HepG2 (cell line): ENCODE measurements at regions not wholly inside any gene's neighbourhood (a gene's known extent, or its start where the extent isn't known, plus 50 kb on each side); places are given as distances from the start of the nearest gene placed in this dataset.
"Not testable (repeated sequence)": the region's sequence is repeated elsewhere in the genome, so short reads cannot be mapped to it uniquely, and the experiment has no call there.

Experiments
- ATAC-seq: fragments of 200-7000 bp; cut with Tn5 transposase; 3 replicates; pipeline ENCODE4 v1.9.1; 2020; ENCODE audit warnings: mild to moderate bottlenecking, moderate library complexity
- BruUV-seq: library from RNA; stranded (reverse); fragments of 400-500 nt; replicated peaks from 2 replicates; lab custom pipeline; 2021; lab: Mats Ljungman, UMichigan
- CTCF ChIA-PET: fragments of 300-600 bp; formaldehyde crosslinking; extraction: SDS; loops from one replicate; lab custom pipeline; 2021; ENCODE audit warnings: low total read pairs, inconsistent platforms, low intra/inter-chr PET ratio; lab: Yijun Ruan, JAX
- POLR2A ChIA-PET: fragments of 350-600 bp; sonication (Branson Sonifier 250); formaldehyde crosslinking; loops from one replicate; lab custom pipeline; 2020; ENCODE audit warnings: antibody characterized with exemption, inconsistent platforms; lab: Yijun Ruan, JAX
- DNase-seq: peaks from one replicate; pipeline ENCODE4 v3.0.0-alpha.2; 2015; ENCODE audit warnings: low spot score
- FAIRE-seq: peaks from 3 replicates; lab custom pipeline; 2011; peaks lifted over from hg19 to GRCh38; lab: Jason Lieb, UNC
- H2AFZ ChIP-seq: one replicate; pipeline ENCODE4 v1.6.1; 2011; ENCODE audit warnings: low read length, inconsistent platforms
- H3K27ac ChIP-seq: fragments of 300-600 bp; 3 replicates; pipeline ENCODE4 v1.8.0; 2011; ENCODE audit warnings: mixed run types, mild to moderate bottlenecking, mixed read lengths, low read length, inconsistent platforms; ENCODE audit not compliant: insufficient read depth; ENCODE audit errors: extremely low read length
- H3K27me3 ChIP-seq, 2 experiments: fragments of 200-600 bp in 1 of 2; 2 replicates in 1 of 2; 3 replicates in 1 of 2; pipeline versions ENCODE4 v1.6.0 to v1.8.0; 2011; ENCODE audit warnings: low read length in 2 of 2, mild to moderate bottlenecking in 2 of 2, moderate library complexity in 2 of 2, inconsistent platforms in 1 of 2; ENCODE audit not compliant: insufficient read depth in 2 of 2, control insufficient read depth in 1 of 2
- H3K36me3 ChIP-seq, 2 experiments: fragments of 200-600 bp in 1 of 2; replicated peaks in 1 of 2; 2 replicates in 1 of 2; 3 replicates in 1 of 2; pipeline versions ENCODE4 v1.5.1 to v1.8.0; 2011; ENCODE audit warnings: low read length in 2 of 2, inconsistent platforms in 1 of 2; ENCODE audit not compliant: insufficient read depth in 2 of 2, control insufficient read depth in 1 of 2
- H3K4me1 ChIP-seq: 2 replicates; pipeline ENCODE4 v1.5.1; 2012; ENCODE audit warnings: low read length, inconsistent platforms; ENCODE audit not compliant: insufficient read depth
- H3K4me2 ChIP-seq: 2 replicates; pipeline ENCODE4 v1.6.0; 2011; ENCODE audit warnings: low read depth, low read length, inconsistent platforms
- H3K4me3 ChIP-seq, 3 experiments: fragments of 200-600 bp in 1 of 3; sonication (generic), shearing (Covaris generic) in 1 of 3; replicated peaks in 1 of 3; 2 replicates each; pipeline ENCODE4 v1.5.1; 2011 to 2016; ENCODE audit warnings: low read length in 3 of 3, inconsistent platforms in 2 of 3, low read depth in 2 of 3, mild to moderate bottlenecking in 2 of 3, control low read depth in 1 of 3, mixed read lengths in 1 of 3; ENCODE audit not compliant: insufficient read depth in 1 of 3
- H3K79me2 ChIP-seq: one replicate; pipeline ENCODE4 v1.6.1; 2011; ENCODE audit warnings: low read length, inconsistent platforms; ENCODE audit not compliant: insufficient read depth
- H3K9ac ChIP-seq: 2 replicates; pipeline ENCODE4 v1.6.0; 2011; ENCODE audit warnings: mild to moderate bottlenecking, low read depth, low read length, inconsistent platforms; ENCODE audit not compliant: insufficient read depth
- H3K9me3 ChIP-seq: 2 replicates; pipeline ENCODE4 v1.5.1; 2012; ENCODE audit warnings: mild to moderate bottlenecking, low read length
- H4K20me1 ChIP-seq: 2 replicates; pipeline ENCODE4 v1.6.0; 2011; ENCODE audit warnings: inconsistent platforms, mild to moderate bottlenecking, low read length, moderate library complexity; ENCODE audit not compliant: insufficient read depth
- WGBS: methylation state at CpG from one replicate; pipeline ENCODE4 v1.1.6; 2017; ENCODE audit warnings: low lambda C conversion rate; 5-methylcytosine and 5-hydroxymethylcytosine counted together
- in situ Hi-C: cut with HindIII; loops from 2 replicates; pipeline ENCODE4 v1.10.0; 2017; ENCODE audit warnings: low pct_unique_long_range_greater_than_20kb; ENCODE audit not compliant: extremely low pct_ligation_motif_present
- intact Hi-C: fragments of 100-400 bp; cut with micrococcal nuclease; formaldehyde crosslinking; loops from one replicate; pipeline ENCODE4 v1.10.0; 2022; ENCODE audit not compliant: unreplicated experiment

DNA sequence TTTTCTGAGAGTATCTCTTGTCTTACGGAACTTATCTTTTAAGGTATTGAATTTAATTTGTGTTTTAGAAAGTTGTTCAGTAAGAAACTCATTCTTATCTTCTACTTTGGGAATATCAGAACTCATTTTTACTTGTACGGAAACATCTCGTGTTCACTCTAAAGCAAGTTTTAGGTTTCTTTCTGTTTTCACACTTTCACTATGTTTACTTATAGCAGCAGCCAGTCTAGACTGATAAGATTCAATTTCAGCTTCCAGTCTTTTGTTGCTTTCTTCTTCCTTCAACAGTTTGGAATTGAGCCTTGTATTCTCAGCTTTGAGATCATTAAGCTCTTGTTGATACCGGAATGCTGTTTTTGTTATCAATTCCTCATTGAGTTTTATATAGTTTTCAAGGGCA lies 575.2 kb upstream of the DEFB115 start:
- H3K27me3 ChIP-seq, H3K9me3 ChIP-seq, CTCF ChIA-PET, H3K79me2 ChIP-seq, BruUV-seq, H3K36me3 ChIP-seq, H3K4me1 ChIP-seq, DNase-seq, in situ Hi-C loops, H3K27ac ChIP-seq, H3K4me2 ChIP-seq, H3K9ac ChIP-seq, FAIRE-seq, ATAC-seq, POLR2A ChIA-PET, H4K20me1 ChIP-seq, H3K4me3 ChIP-seq, H2AFZ ChIP-seq, intact Hi-C loops: not testable (repeated sequence)
- WGBS = 15% methylated on average over 4 of the region's 4 CpGs

GRCh38 chr20:30712861-30713260 lies 544.6 kb upstream of the DEFB115 start:
- BruUV-seq, H3K9ac ChIP-seq, H3K4me1 ChIP-seq, H3K4me2 ChIP-seq, FAIRE-seq, DNase-seq, H2AFZ ChIP-seq, CTCF ChIA-PET, H3K79me2 ChIP-seq, H3K27me3 ChIP-seq, H3K4me3 ChIP-seq, H3K9me3 ChIP-seq, H3K36me3 ChIP-seq, H4K20me1 ChIP-seq, H3K27ac ChIP-seq, in situ Hi-C loops, intact Hi-C loops, POLR2A ChIA-PET, ATAC-seq: not testable (repeated sequence)
- 47% methylated on average over 3 of the region's 3 CpGs for WGBS

DNA sequence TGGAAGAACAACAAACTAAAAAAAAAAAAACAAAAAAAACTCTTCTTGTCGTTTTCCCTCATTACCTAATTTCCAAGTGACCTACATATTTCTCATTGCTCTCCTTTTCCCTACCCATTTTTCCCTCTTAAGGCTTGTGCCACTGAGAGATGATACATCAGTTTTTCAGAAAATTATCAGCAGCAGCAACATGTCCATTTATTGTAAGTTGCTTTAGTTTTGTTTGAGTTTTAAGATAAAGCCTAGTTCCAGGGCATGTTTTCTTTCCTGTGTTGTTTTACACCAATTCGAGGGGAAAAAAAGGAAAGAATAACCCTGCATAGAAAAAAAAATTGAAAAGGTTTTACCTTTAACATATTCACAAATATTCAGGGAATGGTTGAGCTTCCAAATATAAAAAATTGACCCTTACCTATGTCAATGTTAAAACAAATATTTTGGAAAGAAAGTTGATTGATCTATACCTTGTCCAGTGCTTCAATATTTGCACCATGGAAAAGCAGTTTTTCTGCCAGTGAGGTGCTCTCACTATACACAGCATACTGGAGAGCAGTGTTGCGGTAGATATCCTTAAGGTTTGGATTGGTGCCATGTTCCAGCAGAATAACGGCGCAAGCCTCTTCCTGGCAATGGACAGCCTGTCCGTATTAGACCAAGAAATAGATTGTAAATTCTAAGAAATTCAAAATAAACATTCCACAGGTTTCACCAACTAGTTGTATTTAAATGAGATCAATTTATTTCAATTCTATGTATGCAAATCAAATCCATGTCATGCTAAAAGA lies 537.9 kb upstream of the DEFB115 start:
- CTCF ChIA-PET, ATAC-seq, H3K9ac ChIP-seq, H3K4me2 ChIP-seq, intact Hi-C loops, H4K20me1 ChIP-seq, H3K36me3 ChIP-seq, BruUV-seq, H3K27me3 ChIP-seq, in situ Hi-C loops, H2AFZ ChIP-seq, H3K9me3 ChIP-seq, H3K4me3 ChIP-seq, H3K4me1 ChIP-seq, H3K27ac ChIP-seq, H3K79me2 ChIP-seq, DNase-seq, POLR2A ChIA-PET, FAIRE-seq: not testable (repeated sequence)
- WGBS = 2% methylated on average over 6 of the region's 6 CpGs
